ENCODE measurements at regions not wholly inside any gene's neighbourhood (a gene's known extent, or its start where the extent isn't known, plus 50 kb on each side); places are given as distances from the start of the nearest gene placed in this dataset.

DNA sequence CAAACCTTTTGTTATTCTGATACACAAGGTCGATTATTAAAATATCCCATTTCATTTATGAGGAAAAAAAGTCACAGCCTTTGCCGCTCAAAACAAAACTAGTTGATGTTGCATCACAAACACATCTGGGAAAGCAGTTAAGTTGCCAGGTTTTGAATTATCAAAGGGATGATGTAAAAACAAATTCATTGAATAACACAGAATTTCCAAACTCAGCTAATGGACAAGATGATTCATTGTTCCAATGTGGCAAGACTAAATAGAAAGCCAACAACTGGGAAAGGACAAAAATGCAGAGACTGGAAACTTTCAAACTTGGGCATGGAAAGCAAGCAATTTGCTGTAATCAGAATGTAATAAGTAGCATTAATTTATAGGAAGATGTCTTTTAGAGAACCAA is 610.0 kb upstream of the ZNF385D start:
- TF ChIP-seq, protein P1, sequence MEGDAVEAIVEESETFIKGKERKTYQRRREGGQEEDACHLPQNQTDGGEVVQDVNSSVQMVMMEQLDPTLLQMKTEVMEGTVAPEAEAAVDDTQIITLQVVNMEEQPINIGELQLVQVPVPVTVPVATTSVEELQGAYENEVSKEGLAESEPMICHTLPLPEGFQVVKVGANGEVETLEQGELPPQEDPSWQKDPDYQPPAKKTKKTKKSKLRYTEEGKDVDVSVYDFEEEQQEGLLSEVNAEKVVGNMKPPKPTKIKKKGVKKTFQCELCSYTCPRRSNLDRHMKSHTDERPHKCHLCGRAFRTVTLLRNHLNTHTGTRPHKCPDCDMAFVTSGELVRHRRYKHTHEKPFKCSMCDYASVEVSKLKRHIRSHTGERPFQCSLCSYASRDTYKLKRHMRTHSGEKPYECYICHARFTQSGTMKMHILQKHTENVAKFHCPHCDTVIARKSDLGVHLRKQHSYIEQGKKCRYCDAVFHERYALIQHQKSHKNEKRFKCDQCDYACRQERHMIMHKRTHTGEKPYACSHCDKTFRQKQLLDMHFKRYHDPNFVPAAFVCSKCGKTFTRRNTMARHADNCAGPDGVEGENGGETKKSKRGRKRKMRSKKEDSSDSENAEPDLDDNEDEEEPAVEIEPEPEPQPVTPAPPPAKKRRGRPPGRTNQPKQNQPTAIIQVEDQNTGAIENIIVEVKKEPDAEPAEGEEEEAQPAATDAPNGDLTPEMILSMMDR (conservative IDR thresholded peaks at IDR 0.05) = no peak

DNA sequence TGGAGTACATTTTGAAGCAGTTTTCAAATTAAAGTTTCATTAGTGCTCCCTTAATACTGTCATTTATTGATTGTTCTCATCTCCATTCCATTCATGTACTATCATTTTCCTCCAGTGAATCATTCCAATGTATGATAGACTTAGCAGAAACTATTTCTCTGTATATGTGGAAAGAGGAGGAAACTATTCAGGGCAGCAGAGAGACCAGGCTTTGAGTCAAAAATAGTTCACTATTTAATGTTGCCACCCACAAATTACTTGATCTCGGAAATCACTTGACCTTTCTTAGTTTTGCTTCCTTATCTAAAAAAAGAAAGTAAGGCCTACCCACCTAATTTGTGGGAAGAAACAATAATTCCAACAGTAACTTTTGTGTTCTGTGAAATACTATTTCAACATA is 610.5 kb upstream of the ZNF385D start:
- TF ChIP-seq, protein P1 (conservative IDR thresholded peaks at IDR 0.05) = no peak
- no peak overlapping the region for H3K27ac ChIP-seq

More for the DNA sequence above, 610.0 kb upstream of the ZNF385D start:
- H3K27ac ChIP-seq = no peak overlapping the region

DNA sequence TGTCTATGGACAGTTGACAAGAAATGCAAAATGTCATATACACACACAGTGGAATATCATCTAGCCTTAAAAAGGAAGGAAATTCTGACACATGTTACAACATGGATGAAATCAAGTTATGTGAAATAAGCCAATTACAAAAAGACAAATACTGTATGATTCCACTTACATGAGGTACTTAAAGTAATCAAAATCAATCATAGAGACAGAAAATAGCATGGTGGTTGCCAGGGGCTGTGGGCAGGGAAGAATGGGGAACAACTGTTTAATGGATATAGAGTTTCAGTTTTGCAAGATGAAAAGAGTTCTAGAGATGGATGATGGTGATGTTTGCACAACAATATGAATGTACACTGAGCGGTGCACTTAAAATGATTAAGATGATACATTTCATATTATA is 613.8 kb upstream of the ZNF385D start:
- TF ChIP-seq, protein P1 (conservative IDR thresholded peaks at IDR 0.05) = no peak
- H3K27ac ChIP-seq = no peak overlapping the region

- TF ChIP-seq, protein P1 (conservative IDR thresholded peaks at IDR 0.05) = no peak
- no peak overlapping the region for H3K27ac ChIP-seq
Measured at GRCh38 chr3:22366781-22367180, 615.8 kb upstream of the ZNF385D start.

GRCh38 chr3:22371036-22371435 is 620.0 kb upstream of the ZNF385D start:
- TF ChIP-seq, protein P1 (conservative IDR thresholded peaks at IDR 0.05) = no peak
- no peak overlapping the region for H3K27ac ChIP-seq

- TF ChIP-seq, protein P1 (conservative IDR thresholded peaks at IDR 0.05) = no peak
- no peak overlapping the region for H3K27ac ChIP-seq
Measured at GRCh38 chr3:22371607-22372291, 620.7 kb upstream of the ZNF385D start.

DNA sequence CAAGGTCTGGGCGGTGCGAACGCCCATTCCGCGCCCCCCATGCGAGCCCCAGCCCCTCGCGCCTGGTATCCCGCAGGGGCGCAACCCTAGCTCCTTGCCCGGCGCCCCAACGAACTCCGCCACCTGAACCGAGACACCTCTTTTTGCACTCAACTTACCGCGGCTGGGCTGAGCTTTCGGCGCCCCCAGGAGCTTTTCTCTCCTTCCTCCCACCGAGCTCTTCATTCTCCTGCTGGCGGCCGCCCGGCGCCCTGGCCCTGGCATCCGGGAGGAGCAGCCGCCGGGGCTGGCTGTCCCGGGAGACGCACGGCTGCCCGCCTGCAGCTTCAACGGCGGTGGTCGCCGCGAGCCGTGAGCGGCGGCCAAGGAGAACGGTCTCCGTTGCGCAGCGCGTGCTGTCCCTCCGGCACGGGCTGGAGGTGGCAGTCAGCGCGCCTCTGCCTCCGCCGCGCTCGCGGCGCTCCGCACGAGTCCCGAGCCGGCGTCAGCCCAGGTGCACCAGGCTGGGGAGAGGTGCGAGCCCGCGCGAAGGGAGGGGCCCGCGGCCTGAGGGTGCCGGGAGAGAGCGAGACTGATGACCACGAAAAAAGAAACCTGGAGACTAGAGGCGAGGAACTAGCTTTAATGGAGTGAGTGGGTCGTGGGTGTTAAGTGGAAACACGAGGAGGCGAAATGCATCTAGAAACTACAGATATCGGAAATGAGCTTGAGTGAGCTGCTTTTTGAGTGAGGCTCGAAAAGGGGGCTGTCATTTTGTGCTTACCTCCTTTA is 621.5 kb upstream of the ZNF385D start:
- TF ChIP-seq, protein P1 (conservative IDR thresholded peaks at IDR 0.05) = no peak
- H3K27ac ChIP-seq = no peak overlapping the region
